ENCODE measurements at regions not wholly inside any gene's neighbourhood (a gene's known extent, or its start where the extent isn't known, plus 50 kb on each side); places are given as distances from the start of the nearest gene placed in this dataset.
"Not testable (repeated sequence)": the region's sequence is repeated elsewhere in the genome, so short reads cannot be mapped to it uniquely, and the experiment has no call there.

- no peak for DNase-seq (ENCODE audit: low spot score in 2 of 2)
- H3K36me3 ChIP-seq = no peaks in the 10 kb centered on the region
- no peak for TF ChIP-seq POLR2A (IDR thresholded peaks at IDR 0.05)
- TF ChIP-seq EP300 (IDR thresholded peaks at IDR 0.05) = no peak
- TF ChIP-seq CTCF (IDR thresholded peaks at IDR 0.05) = no peak
- TF ChIP-seq POLR2AphosphoS5 (IDR thresholded peaks at IDR 0.05) = no peak
- no peaks in the 10 kb centered on the region for H3K4me1 ChIP-seq
- no peak overlapping the region for H3K4me3 ChIP-seq
- no peaks in the 10 kb centered on the region for H3K9me3 ChIP-seq
- H3K27me3 ChIP-seq = no peaks in the 10 kb centered on the region
- H3K27ac ChIP-seq = no peak overlapping the region
Observed at GRCh38 chr3:95335517-95335916, 1272.7 kb downstream of the NSUN3 start.

- no peaks in the 10 kb centered on the region for H3K9me3 ChIP-seq
- TF ChIP-seq POLR2AphosphoS5 (IDR thresholded peaks at IDR 0.05) (no peak), POLR2A (IDR thresholded peaks at IDR 0.05) (no peak), CTCF (IDR thresholded peaks at IDR 0.05) (no peak), EP300 (IDR thresholded peaks at IDR 0.05) (no peak)
- 85% methylated on average over 1 of the region's 1 CpG for WGBS
Observed at GRCh38 chr3:95338446-95338845, 1275.6 kb downstream of the NSUN3 start.

GRCh38 chr3:95341314-95341713 lies 1278.5 kb downstream of the NSUN3 start:
- TF ChIP-seq EP300 (IDR thresholded peaks at IDR 0.05) (no peak), POLR2AphosphoS5 (IDR thresholded peaks at IDR 0.05) (no peak), CTCF (IDR thresholded peaks at IDR 0.05) (no peak), POLR2A (IDR thresholded peaks at IDR 0.05) (no peak)
- no peak for DNase-seq (ENCODE audit: low spot score in 2 of 2)
- no peaks in the 10 kb centered on the region for H3K27me3 ChIP-seq
- H3K36me3 ChIP-seq = no peaks in the 10 kb centered on the region
- no peaks in the 10 kb centered on the region for H3K9me3 ChIP-seq
- no peak overlapping the region for H3K4me3 ChIP-seq
- 79% methylated on average over 8 of the region's 8 CpGs for WGBS
- no peak overlapping the region for H3K27ac ChIP-seq
- no peaks in the 10 kb centered on the region for H3K4me1 ChIP-seq

More at GRCh38 chr3:95338446-95338845, 1275.6 kb downstream of the NSUN3 start:
- Histone ChIP-seq H3K4me3 (no peak overlapping the region), H3K27ac (no peak overlapping the region), H3K36me3 (no peaks in the 10 kb centered on the region), H3K4me1 (no peaks in the 10 kb centered on the region), H3K27me3 (no peaks in the 10 kb centered on the region)
- DNase-seq (ENCODE audit: low spot score in 2 of 2) = no peak

GRCh38 chr3:95343228-95343627 lies 1280.4 kb downstream of the NSUN3 start:
- Histone ChIP-seq H3K36me3 (no peaks in the 10 kb centered on the region), H3K9me3 (no peaks in the 10 kb centered on the region), H3K4me1 (no peaks in the 10 kb centered on the region), H3K4me3 (no peak overlapping the region), H3K27me3 (no peaks in the 10 kb centered on the region), H3K27ac (no peak overlapping the region)
- no peak for TF ChIP-seq CTCF (IDR thresholded peaks at IDR 0.05)
- TF ChIP-seq EP300 (IDR thresholded peaks at IDR 0.05) = no peak
- no peak for TF ChIP-seq POLR2A (IDR thresholded peaks at IDR 0.05)
- no peak for TF ChIP-seq POLR2AphosphoS5 (IDR thresholded peaks at IDR 0.05)
- WGBS = 52% methylated on average over 4 of the region's 4 CpGs
- no peak for DNase-seq (ENCODE audit: low spot score in 2 of 2)

- no peak for TF ChIP-seq CTCF (IDR thresholded peaks at IDR 0.05)
- TF ChIP-seq EP300 (IDR thresholded peaks at IDR 0.05) = no peak
- TF ChIP-seq POLR2A (IDR thresholded peaks at IDR 0.05) = no peak
- no peak for TF ChIP-seq POLR2AphosphoS5 (IDR thresholded peaks at IDR 0.05)
- 100% methylated on average over 1 of the region's 1 CpG for WGBS
- no peaks in the 10 kb centered on the region for H3K4me1 ChIP-seq
- no peaks in the 10 kb centered on the region for H3K9me3 ChIP-seq
- no peaks in the 10 kb centered on the region for H3K36me3 ChIP-seq
- no peak overlapping the region for H3K27ac ChIP-seq
- no peak for DNase-seq (ENCODE audit: low spot score in 2 of 2)
- H3K27me3 ChIP-seq = no peaks in the 10 kb centered on the region
- no peak overlapping the region for H3K4me3 ChIP-seq
Observed at GRCh38 chr3:95343767-95344166, 1280.9 kb downstream of the NSUN3 start.

- not testable (repeated sequence) for H3K9me3 ChIP-seq; H3K4me1 ChIP-seq; H3K36me3 ChIP-seq; H3K27me3 ChIP-seq; H3K27ac ChIP-seq; H3K4me3 ChIP-seq; DNase-seq (ENCODE audit: low spot score in 2 of 2)
- 53% methylated on average over 4 of the region's 4 CpGs for WGBS
Observed at GRCh38 chr3:95347936-95348335, 1285.1 kb downstream of the NSUN3 start.
